Suppressor macrophage treated with lipopolysaccharide for 1 hour (primary cell): ENCODE measurements at regions not wholly inside any gene's neighbourhood (a gene's known extent, or its start where the extent isn't known, plus 50 kb on each side); places are given as distances from the start of the nearest gene placed in this dataset.

Experiments
- DNase-seq, 3 donors: peaks; one replicate each; pipeline ENCODE4 v3.0.0-alpha.2; 2020 to 2022

- DNase-seq, result no peak
These were observed 137.7 kb upstream of the HDAC4 start for GRCh38 chr2:239538357-239539052.

- no peak for DNase-seq
These were observed 137.0 kb upstream of the HDAC4 start for GRCh38 chr2:239537633-239538356.

DNA sequence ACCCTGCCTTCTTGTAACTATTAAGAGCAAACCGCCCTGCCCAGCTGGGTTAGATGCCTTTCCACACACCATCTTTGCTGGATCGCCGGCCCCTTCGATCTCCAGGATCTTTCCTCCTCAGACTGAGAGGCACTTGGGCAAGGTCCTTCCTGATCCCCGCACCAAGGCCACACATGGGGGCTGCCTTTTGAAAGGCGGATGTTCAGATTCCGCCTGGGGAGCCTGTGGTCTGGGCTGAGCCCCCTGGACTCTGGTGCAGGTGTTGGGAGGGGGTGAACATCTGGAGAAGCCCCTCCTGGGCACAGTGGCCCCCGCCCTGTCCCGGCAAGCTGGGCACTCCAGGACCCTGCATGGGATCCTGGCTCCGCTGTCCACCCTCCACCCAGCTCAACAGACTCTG lies 135.4 kb upstream of the HDAC4 start:
- no peak for DNase-seq

DNA sequence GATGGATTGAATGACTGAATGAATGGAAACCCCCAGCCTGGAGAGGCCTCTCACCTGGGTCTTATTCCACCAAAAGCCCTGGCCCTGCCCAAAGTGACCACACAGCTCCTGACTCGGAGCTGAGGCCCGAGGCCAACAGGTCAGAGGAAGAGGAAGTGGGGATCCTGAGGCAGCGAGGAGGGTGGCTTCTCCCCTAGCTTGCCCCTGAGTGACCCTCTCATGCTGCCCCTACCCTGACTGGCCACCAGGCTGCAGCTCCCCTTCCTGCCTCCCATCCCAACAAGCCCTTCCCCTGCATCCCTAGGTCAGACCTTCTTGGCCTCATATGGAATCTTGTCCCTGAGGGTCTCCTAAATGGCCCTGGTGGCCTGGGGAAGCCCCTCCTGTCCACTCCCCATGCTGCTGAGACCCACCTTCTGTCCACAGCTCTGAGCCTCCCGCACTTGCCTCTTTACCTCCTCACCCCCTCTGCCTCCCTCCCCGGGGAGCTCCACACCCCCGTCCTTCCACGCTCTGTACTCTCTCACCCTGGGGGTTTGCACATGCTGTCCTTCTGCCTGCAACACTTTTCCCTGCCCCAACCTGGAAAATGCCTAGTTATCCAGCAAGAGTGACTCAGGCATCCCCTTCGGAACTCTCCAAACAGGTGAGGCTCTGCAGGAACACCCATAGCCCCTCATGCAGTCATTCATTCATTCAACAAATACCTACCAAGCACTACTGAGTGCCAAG lies 134.8 kb upstream of the HDAC4 start:
- peak in 2 of 3 donors; percentile 11 to 13 for DNase-seq

DNA sequence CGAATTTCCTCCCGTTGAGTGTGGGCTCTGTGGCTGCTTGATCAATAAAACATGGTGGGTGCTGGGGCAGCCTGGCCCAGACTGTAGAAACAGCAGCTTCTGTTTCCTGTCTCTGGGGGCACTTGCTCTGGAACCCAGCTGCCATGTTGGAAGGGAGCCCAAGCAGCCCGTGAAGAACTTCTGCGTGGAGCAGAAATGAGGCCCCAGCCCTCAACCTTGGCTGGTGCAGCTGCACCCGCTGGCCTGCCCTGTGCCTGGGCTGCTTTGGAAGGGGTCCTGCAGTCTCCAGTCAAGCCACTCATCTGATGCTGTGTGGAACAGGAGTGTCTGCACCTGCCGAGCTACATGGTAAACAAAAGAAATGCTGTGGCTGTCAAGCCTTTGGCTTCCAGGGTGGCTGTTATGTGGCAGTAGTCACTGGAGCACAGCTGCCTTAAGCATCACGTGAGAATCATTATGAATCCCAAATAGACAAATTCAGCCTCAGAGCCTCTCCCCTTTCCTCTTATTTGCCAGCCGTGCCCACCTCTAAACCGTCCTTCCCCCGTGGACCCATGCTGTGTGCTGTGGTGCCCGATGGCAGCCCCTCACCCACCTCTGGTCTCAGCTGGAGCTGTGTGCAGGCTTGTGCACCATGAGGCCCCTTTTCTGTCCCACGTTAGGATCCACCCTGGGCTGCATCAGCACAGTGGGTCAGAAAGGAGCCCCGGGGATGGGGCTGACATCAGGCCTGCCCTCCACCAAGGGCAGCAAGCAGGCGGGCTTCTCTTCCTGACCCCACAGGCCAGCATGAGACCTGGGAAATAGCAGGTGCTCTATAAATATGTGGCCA lies 134.0 kb upstream of the HDAC4 start:
- no peak for DNase-seq

DNA sequence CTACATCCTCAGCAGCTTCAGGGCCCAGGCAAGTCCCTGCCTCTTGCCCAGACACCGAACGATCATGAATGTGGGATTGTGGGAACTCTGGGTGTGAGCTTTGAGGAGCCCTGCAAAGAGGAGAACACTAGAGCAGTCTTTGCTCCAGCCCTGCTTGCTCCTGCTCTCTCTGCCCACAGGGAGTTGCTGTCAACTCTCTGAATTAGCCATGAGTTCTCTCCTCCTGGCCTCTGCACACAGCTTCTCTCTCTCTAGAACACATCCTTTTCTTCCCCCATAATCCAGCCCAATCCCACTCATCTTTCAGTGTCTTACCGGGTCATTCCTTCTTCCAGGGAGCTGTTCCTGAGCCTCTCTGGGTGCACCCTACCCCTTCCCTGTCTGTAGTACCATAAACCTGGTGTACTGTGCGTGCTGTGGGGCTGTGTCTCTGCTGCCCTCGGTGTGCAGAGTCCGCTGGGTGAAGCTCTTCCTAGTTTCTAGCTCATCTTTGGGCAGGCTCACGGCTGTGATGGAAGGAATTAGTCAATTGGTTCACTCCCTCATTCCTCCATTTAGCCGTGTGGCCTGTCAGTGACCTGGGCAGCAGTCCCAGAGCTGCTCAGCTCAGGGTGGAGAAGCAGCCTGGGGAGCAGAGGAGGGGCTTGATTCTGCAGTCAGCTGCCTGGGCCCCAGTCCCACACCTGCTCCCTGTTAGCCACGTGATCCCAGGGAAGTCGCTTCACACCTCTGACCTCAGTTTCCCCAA lies 132.9 kb upstream of the HDAC4 start:
- DNase-seq, result no peak

DNA sequence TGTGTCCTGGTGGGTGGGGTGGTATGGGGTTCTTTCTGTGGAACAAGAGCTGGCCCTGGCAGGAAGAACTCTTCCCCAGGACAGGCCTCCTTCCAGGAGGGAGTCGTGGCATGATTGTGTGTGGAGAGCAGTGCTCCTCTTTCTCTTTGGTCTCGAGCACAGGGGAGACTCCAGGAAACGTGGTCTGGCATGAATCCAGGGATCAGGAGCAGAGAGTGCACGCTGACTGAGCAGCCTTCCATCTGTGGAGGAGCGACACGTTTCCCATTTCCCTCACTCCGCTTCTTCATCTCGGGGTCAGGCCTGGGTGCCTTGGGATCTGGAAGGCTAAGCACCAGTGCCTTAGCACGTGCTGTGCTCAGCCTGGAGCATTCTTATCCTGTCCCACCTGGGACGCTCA lies 132.0 kb upstream of the HDAC4 start:
- DNase-seq, result no peak

DNA sequence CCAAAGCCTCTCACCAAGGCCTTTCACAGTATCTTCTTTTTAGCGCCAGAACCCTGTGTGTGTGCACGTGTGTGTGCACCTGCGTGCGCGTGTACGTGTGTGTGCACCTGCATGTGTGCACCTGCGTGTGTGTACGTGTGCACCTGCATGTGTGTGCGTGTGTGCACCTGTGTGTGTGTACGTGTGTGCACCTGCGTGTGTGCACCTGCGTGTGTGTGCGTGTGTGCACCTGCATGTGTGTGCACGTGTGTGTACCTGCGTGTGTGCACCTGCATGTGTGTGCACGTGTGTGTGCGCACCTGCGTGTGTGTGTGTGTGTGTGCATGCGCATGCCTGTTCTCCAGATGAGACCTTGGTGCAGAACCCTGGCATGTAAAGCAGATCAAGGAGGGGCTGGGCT lies 131.4 kb upstream of the HDAC4 start:
- no peak for DNase-seq

GRCh38 chr2:239531456-239532241 lies 130.8 kb upstream of the HDAC4 start:
- no peak for DNase-seq

- DNase-seq, result no peak
These were observed 130.0 kb upstream of the HDAC4 start for GRCh38 chr2:239530749-239531316.

DNA sequence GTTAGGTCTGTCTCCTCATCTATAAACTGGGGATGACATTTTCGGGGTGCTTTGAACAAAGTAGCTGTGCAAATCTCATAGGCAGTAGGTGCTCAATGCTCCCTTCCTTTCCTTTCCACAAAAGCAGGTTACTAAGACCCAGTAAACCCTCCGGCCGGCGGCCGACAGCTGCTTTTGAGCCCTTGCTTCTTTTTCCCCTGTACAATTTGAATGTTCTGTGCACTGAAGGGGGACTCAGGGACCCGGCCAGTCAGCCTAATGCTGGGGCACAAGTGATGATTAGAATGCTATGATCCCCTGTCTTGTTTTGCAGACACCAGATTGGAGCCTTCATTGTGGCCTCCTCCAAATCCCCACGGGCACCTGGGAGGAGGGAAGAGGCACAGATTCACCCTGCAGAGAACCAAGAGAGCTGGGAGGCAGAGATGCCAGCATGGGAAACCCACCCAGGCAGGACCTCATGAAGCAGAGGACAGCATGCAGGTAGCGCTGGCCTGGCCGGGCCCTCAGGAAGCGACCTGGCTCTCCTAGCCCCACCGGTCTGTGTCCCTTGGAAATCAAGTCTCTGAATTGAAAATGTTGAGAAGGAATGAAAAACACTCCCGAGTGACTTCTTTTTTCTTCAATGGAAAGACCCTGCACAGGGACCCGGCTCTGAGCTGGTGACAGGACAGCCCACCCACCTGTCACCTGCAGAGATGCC lies 128.6 kb upstream of the HDAC4 start:
- no peak for DNase-seq

GRCh38 chr2:239528883-239529282 lies 128.1 kb upstream of the HDAC4 start:
- no peak for DNase-seq

GRCh38 chr2:239528146-239528545 lies 127.3 kb upstream of the HDAC4 start:
- no peak for DNase-seq

DNA sequence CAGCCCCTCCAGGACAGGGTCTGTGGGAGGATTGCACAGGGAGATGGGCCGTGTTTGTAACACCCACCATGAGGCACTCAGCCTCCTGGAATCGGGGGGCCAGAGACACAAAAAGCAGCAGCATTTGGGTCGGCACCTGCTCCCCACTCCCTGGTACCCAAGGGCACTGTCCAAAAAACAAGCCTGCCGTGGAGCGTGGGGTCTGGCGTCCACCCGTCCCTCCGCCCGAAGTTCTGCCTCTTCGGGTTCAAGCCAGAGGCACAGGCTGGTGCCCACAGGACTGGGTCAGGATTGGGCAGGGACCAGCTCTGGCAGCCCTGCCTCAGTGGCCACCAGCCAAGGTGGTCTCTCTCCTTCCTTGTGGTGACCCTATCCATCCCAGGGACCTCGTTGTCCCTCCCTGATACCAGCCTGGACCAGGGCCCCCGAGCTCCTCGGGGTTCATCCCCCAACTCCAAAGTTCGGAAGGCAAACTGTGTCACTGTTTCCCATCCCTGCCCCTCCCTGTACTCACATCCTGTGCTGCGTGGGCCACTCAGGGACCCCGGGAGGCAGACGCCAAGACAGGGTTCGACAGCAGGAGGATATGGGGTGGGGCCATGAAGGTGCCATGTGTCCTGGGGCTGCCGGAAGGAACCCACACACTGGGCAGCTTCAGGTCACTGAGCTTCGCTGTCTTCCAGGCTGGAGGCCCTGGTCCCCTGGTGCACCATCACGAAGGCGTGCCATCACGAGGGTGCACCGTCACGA lies 126.0 kb upstream of the HDAC4 start:
- no peak for DNase-seq

DNA sequence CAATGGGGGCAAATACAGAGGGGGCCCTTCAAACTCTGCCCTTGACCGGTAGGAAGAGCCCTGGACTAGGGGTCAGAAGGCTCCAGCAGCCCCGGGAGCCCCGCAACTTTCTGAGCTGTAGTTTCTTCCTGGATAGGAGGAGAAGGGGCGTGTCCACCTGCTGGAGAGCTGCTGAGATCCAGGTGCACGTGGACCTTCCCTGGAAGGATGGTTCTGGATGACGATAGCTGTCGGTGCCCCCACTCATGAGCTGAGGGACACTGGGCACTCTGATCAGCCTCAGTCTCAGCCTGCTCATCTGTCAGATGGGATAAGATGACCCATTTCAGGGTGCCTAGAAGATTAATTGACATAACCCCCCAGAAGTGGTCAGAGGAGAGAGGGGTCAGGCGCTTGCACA lies 125.2 kb upstream of the HDAC4 start:
- no peak for DNase-seq

- DNase-seq, result peak in 2 of 3 donors; percentile 25 to 27
These were observed 123.1 kb upstream of the HDAC4 start for GRCh38 chr2:239523954-239524330.

GRCh38 chr2:239523147-239523953 lies 122.5 kb upstream of the HDAC4 start:
- DNase-seq, result no peak

GRCh38 chr2:239522740-239523119 lies 121.9 kb upstream of the HDAC4 start:
- DNase-seq, result no peak
